AG04449 (cell line): ENCODE measurements at regions not wholly inside any gene's neighbourhood (a gene's known extent, or its start where the extent isn't known, plus 50 kb on each side); places are given as distances from the start of the nearest gene placed in this dataset.
"Not testable (repeated sequence)": the region's sequence is repeated elsewhere in the genome, so short reads cannot be mapped to it uniquely, and the experiment has no call there.

ENCODE experiments used
- CTCF ChIA-PET: fragments of 350-600 bp; formaldehyde crosslinking; extraction: SDS; loops from one replicate; lab custom pipeline; 2021; ENCODE audit warnings: antibody characterized with exemption; lab: Yijun Ruan, JAX
- POLR2A ChIA-PET: fragments of 400-600, 350-600 bp; formaldehyde crosslinking; extraction: SDS; loops from one replicate; lab custom pipeline; 2020; ENCODE audit warnings: antibody characterized with exemption, inconsistent platforms; lab: Yijun Ruan, JAX
- DNase-seq: peaks from one replicate; pipeline ENCODE4 v3.0.0-alpha.2; 2010; ENCODE audit warnings: low read depth, low spot score
- H3K4me3 ChIP-seq: 2 replicates; pipeline ENCODE4 v1.5.1; 2011; ENCODE audit warnings: low read depth, mild to moderate bottlenecking, control low read depth, low read length
- CTCF ChIP-seq: IDR thresholded peaks from one replicate; pipeline ENCODE4 v1.5.1; 2011; ENCODE audit warnings: mild to moderate bottlenecking, moderate library complexity, low read length, control low read depth, inconsistent platforms; ENCODE audit not compliant: insufficient read depth; ENCODE audit errors: missing control alignments

GRCh38 chr1:58227604-58228003 lies 318.9 kb downstream of the OMA1 start:
- no peak for TF ChIP-seq CTCF
- ChIA-PET POLR2A (no interaction called here), CTCF (no interaction called here)
- DNase-seq = no peak
- H3K4me3 ChIP-seq = no peak overlapping the region

GRCh38 chr1:58223522-58223921 lies 323.0 kb downstream of the OMA1 start:
- DNase-seq = no peak
- CTCF ChIA-PET = no interaction called here
- H3K4me3 ChIP-seq = no peak overlapping the region
- POLR2A ChIA-PET = no interaction called here
- no peak for TF ChIP-seq CTCF

- POLR2A ChIA-PET = interaction anchor here (0.6 kb wide), 1 partner anchor 324 kb away, joined by 3 read pairs; no protein-coding TSS in a partner anchor
- H3K4me3 ChIP-seq = no peak overlapping the region
- CTCF ChIA-PET = interaction anchor here (1.3 kb wide), 1 partner anchor 295 kb away, joined by 3 read pairs; no protein-coding TSS in a partner anchor
- TF ChIP-seq CTCF = no peak
- DNase-seq = no peak
These were observed 325.6 kb downstream of the OMA1 start for GRCh38 chr1:58220836-58221472.

GRCh38 chr1:58216169-58216568 lies 330.4 kb downstream of the OMA1 start:
- DNase-seq, H3K4me3 ChIP-seq, CTCF ChIA-PET, POLR2A ChIA-PET: not testable (repeated sequence)

GRCh38 chr1:58214674-58215073 lies 331.9 kb downstream of the OMA1 start:
- TF ChIP-seq CTCF = no peak
- DNase-seq = no peak
- ChIA-PET POLR2A (no interaction called here), CTCF (no interaction called here)
- no peak overlapping the region for H3K4me3 ChIP-seq

GRCh38 chr1:58211869-58212268 lies 334.7 kb downstream of the OMA1 start:
- ChIA-PET POLR2A (no interaction called here), CTCF (no interaction called here)
- H3K4me3 ChIP-seq = no peak overlapping the region
- DNase-seq = no peak
- no peak for TF ChIP-seq CTCF

- DNase-seq = no peak
- no peak overlapping the region for H3K4me3 ChIP-seq
- ChIA-PET POLR2A (no interaction called here), CTCF (no interaction called here)
- no peak for TF ChIP-seq CTCF
These were observed 337.0 kb downstream of the OMA1 start for GRCh38 chr1:58209575-58209974.
